GDM1 (cell line): ENCODE measurements at regions not wholly inside any gene's neighbourhood (a gene's known extent, or its start where the extent isn't known, plus 50 kb on each side); places are given as distances from the start of the nearest gene placed in this dataset.
"Not testable (repeated sequence)": the region's sequence is repeated elsewhere in the genome, so short reads cannot be mapped to it uniquely, and the experiment has no call there.

Source experiments
- DNase-seq: peaks from one replicate; lab custom pipeline; 2025; lab: John Stamatoyannopoulos, UW

- no peak for DNase-seq
Observed at GRCh38 chr14:30069536-30069935, 141.9 kb upstream of the PRKD1 start.

DNA sequence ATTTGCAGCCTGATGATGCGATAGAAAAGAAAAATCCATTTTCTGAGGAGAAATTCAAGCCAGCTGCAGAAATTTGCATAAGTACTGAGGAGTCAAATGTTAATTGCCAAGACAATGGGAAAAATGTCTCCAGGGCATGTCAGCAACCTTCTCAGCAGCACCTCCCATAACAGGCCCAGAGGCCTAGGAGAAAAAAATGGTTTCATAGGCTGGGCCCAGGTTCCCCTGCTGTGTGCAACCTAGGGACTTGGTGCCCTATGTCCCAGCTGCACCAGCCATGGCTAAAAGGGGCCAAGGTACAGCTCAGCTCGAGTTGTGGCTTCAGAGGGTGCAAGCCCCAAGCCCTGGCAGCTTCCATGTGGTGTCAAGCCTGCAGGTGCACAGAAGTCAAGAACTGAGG lies 144.8 kb upstream of the PRKD1 start:
- not testable (repeated sequence) for DNase-seq

DNA sequence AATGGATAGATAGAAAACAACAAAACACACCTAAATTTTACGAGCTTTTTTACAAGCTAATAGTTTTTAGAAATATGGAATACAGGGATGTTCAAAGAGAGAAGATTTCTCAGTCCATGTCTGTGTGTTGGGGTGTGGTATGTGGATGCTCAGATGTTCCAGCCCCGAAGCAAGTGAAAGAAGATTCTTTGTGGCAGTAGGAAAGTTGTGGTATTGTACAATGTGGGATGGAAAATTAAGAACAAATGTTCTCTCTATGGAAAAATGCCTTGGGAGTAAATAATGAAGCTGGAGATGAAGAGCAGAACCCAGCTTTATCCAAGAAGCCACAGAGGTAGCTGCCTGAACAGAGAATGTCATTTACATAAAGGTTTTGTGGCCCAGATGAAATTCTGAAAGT lies 150.3 kb upstream of the PRKD1 start:
- DNase-seq = no peak

GRCh38 chr14:30078811-30079402 lies 151.3 kb upstream of the PRKD1 start:
- DNase-seq = no peak

- no peak for DNase-seq
Observed at GRCh38 chr14:30082486-30082885, 154.8 kb upstream of the PRKD1 start.

DNA sequence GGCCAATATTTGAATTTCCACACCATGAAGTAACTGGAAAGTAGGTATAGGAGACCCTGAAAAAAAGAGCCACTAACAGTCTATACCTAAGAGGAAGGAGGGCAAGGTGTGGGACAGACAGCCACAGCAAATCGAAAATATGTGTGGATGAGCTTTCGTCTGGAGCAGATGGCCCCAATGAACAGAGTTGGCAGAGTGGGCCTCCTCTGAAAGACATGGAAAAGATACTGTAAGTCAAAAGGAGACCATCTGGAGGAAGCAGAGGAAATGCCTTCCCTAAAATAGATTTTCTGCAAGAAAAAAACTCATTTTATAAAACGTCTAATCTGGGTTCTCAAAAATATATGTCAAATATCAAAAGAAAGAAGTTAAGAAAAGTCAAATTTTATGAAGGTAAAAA lies 157.2 kb upstream of the PRKD1 start:
- no peak for DNase-seq

DNA sequence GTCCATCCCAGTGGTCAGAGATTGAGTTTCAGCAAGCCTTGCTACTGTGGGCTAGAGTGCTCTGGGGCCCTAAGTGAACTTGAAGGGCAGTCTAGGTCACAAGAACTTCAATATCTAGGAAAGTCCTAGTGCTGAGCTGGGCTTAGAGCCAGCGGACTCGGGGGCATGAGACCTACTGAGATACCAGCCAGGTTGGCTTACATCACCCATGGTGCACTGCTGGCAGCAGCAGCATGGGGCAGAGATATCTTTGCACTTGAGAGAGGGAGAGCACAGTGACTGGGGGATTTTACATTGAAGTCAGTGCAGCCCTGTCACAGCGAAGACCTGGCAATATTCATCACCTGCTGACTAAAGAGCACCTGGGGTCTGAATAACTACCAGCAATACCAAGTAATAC lies 158.3 kb upstream of the PRKD1 start:
- DNase-seq = no peak

DNA sequence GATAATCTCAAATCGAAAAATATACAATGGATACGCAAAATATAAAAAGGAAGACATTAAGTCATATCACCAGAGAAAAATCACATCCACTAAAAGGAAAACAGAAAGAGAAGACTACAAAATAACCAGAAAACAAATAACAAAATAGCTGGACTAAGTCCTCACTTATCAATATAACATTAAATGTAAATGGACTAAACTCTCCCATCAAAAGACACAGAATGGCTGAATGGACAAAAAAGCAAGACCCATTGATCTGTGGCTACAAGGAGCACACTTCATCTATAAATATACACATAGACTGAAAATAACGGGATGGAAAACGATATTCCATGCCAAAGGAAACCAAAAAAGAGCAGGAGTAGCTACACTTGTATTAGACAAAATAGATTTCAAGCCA lies 161.0 kb upstream of the PRKD1 start:
- DNase-seq = no peak

- DNase-seq = no peak
Observed at GRCh38 chr14:30108975-30109700, 181.5 kb upstream of the PRKD1 start.

- no peak for DNase-seq
Observed at GRCh38 chr14:30114051-30114450, 186.4 kb upstream of the PRKD1 start.

DNA sequence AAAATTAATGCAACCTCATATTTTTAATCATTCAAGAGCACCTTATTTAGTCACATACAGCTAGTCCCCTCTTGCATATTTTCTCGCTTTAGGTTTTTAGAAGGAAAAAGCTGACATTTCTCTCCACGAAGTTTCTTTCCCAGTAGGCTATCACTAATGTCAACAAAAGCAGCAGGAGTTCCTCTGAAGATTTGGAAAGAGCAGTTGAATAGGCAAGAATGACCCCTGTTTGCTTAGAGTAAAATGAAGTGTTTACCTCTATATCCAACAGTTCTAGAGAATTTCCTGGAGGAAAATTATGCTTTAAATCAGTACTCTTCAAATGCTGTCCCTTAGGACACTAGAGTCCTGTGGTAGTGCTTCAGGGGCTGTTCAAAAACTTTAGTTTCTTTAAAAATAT lies 188.1 kb upstream of the PRKD1 start:
- no peak for DNase-seq

DNA sequence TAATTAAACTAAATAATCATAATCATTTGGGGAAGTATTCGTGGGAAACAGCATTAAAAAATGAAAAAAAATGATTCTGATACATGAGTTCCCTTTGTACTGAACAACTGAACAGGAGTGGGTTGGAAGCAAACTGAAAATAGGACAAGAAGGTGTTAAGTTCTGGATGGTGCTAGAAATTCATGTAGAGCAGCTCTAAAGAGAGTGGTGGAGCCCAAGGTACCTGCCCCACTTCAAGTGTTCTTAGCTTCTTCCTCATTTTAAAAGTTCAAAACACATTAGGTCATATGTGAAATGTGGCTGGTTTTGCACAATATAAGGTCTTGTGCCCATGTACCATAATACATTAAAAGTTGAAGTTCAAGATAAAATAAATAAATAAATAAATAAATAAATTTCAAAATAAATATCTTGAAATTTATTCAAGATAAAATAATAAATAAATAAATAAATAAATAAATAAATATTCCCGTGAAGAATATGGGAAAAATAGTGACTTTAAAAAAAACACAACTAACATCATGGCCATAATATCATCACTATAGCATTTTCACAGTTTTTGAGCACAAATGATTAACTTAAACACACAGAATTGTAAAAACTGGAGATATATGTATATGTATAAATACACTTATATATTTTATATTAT lies 191.5 kb upstream of the PRKD1 start:
- no peak for DNase-seq

DNA sequence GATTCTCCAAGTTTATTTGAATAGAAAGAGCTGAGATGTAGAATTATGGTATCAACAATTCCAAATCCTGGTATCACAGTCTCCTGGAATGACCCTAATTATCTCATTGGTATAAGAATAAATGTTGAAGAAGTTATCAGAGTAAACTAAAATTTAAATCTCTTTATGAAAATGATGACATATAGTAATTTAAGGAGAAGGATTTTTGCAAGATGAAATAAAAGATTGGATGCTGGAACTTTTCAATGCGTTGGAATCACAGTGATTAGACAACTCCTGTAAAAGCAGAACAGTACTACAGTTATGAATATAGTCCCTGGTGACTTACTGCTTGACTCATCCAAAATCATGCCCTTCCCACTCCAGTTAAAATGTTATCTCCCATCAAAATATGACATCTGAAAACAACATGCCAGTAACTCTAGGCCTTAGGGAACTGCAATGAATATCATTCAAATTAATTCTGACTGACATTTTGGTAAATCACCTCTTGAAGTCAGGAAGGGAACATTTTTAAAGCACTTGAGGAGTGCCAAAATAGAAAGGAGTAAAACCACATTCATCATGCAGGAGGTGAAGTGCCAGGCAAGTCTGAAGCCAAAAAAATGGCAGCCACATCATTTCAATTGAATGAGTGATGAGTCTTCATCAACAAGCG lies 197.8 kb upstream of the PRKD1 start:
- no peak for DNase-seq

DNA sequence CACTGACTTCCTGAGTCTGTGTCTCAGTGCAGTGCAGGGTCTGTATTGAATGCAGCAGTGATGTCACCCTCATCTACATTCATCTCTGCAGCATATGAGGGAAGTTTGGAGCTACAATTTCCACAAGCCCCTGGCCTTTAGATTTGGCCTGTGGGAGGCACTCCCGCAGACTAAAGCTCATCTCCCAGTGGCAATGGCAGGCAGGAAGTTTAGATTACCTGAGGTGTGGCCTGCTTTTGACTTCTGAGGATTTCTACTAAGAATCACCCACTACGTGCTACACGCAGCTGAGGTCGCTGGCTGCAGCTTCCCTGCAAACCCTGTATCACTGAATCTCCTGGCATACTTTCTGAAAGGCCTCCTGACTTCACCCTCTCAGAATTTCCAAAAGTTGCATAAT lies 202.2 kb upstream of the PRKD1 start:
- no peak for DNase-seq

DNA sequence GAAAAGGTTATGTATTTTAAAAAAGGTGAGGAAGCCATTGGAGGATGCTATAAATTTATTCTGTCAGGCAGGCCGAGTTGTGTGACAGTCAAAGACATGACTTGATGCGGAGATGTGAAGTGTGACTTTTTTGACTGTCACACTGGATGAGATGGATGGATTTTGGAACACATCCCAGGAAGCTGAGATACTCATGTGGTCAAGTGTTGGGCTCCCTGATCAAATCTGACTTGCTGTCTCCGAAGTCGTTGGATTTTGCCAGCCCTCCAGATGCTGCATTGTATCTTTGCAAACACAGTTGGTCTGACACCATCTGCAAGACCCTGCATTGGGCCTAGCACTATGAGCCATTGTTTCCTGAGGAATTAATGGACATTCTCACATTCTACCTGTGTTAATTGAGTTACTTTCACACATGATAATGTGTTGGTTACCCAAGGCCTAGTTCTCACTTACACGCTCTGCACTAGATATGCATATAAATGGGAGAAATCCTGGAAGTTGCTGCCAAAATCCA lies 204.0 kb upstream of the PRKD1 start:
- no peak for DNase-seq

DNA sequence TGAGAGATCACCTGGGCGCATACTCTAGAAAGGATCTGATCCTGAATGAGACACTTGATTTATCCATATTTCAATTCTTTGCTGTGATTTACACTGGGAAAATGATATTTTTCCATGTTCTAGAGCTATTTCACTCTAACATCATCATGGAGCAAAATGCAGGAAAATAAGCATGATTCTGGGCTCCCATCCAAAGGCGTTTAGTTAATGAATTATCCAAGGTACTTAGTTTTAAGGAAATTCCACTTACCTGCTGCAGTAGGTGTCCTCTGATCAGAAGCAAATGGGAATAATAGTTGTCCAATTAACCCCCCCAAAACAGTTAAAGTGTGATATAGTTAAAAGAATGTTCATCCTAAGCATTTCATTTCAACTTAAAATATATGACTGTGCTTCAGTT lies 204.5 kb upstream of the PRKD1 start:
- no peak for DNase-seq

DNA sequence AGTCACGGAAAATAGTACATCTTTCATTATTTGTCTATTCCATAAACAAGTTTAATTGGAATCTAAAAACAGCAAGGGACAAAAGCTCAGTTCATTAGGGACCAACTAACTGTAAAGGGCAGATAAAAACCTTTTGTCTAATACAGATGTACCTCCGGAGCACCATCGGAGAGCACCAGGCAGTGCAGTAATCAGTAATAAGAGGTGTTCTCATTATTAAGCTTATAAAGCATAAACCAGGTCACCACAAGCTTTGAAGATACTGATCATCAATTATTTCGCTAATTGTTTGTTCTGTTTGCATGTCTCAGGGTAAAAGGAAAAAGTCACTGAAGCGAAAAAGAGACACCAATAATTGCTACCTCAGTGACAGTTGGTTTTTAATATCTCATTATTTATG lies 207.3 kb upstream of the PRKD1 start:
- no peak for DNase-seq

- no peak for DNase-seq
Observed at GRCh38 chr14:30138567-30138966, 210.9 kb upstream of the PRKD1 start.

- DNase-seq = no peak
Observed at GRCh38 chr14:30142216-30142615, 214.6 kb upstream of the PRKD1 start.

DNA sequence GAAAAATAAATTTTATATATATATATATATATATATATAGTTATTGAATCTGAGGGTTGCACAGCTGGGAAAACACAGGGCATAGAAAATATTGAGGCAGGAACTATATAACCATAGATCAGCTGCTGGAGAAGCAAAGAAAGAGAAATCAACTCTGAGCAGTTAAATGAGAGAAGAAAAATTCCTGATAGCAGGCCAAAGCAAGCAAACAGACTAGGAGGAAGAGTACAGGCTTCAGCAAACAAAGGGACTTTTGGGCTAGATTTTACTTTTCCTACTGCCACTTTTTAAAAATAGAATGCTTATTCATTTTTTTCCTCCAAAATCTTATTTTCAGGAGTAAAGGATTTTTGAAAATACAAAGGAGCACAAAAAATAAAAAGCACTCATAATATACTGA lies 216.0 kb upstream of the PRKD1 start:
- no peak for DNase-seq

GRCh38 chr14:30153717-30154116 lies 226.1 kb upstream of the PRKD1 start:
- DNase-seq = no peak

- DNase-seq = no peak
Observed at GRCh38 chr14:30156571-30156970, 228.9 kb upstream of the PRKD1 start.

DNA sequence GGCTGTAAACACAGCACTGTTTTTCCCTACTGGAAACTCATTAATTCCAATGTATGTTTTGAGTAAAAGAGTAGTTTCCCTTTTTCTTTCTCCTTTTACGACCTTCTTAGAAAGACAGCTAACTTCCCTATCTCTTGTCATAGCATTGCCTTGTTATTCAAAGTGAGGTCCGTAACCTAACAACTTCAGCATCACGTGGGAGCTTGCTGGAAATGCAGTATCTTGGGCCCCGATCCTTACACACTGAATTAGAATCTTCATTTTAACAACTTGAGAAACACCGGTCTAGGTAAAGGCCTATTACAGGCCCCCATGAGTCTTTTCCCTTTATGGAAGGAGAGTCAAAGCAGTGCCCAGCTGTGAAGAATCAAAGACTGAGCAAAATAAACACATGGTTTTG lies 230.7 kb upstream of the PRKD1 start:
- DNase-seq = no peak
